ENCODE measurements at regions not wholly inside any gene's neighbourhood (a gene's known extent, or its start where the extent isn't known, plus 50 kb on each side); places are given as distances from the start of the nearest gene placed in this dataset.

DNA sequence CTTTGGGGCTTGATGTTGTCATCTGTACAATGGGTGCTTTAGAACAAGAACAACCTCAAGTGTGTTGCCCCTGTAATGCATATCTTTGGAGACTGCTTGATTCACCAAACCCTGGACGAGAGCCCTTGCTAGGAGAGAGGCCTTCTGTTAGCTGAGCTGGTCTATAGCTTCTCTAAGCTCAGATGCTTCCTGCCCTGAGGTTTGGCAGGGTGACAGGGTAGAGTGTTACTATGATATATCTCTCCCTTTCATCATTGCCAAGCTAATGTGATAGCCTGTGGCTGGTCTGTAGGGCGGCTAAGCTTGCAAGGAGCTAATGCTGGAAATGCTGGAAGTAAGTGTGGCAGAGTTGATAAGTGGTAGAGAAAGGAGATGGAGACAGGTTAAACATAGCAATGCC lies 364.1 kb downstream of the RPS24 start:
- TF ChIP-seq, protein P1, sequence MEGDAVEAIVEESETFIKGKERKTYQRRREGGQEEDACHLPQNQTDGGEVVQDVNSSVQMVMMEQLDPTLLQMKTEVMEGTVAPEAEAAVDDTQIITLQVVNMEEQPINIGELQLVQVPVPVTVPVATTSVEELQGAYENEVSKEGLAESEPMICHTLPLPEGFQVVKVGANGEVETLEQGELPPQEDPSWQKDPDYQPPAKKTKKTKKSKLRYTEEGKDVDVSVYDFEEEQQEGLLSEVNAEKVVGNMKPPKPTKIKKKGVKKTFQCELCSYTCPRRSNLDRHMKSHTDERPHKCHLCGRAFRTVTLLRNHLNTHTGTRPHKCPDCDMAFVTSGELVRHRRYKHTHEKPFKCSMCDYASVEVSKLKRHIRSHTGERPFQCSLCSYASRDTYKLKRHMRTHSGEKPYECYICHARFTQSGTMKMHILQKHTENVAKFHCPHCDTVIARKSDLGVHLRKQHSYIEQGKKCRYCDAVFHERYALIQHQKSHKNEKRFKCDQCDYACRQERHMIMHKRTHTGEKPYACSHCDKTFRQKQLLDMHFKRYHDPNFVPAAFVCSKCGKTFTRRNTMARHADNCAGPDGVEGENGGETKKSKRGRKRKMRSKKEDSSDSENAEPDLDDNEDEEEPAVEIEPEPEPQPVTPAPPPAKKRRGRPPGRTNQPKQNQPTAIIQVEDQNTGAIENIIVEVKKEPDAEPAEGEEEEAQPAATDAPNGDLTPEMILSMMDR (conservative IDR thresholded peaks at IDR 0.05; ENCODE audit: low read depth, low read length), result no peak
- no peak for TF ChIP-seq EZH2 (IDR thresholded peaks at IDR 0.05; ENCODE audit: low read length, unreplicated experiment)
- TF ChIP-seq EZH2phosphoT487 (IDR thresholded peaks at IDR 0.05; ENCODE audit: borderline replicate concordance, low read length), result no peak

Data from PC-3 (cell line).